Mesenteric fat pad (tissue), 1 donor: ENCODE measurements at regions not wholly inside any gene's neighbourhood (a gene's known extent, or its start where the extent isn't known, plus 50 kb on each side); places are given as distances from the start of the nearest gene placed in this dataset.
A peak's percentile ranks its signal among the peaks of the same experiment; 100 is the strongest.

Experiments used
- DNase-seq: peaks from one replicate; pipeline ENCODE4 v3.0.0-alpha.2; 2020; ENCODE audit warnings: low spot score
- donor health status: DM: yes; HTN: yes; CAD: no.

DNA sequence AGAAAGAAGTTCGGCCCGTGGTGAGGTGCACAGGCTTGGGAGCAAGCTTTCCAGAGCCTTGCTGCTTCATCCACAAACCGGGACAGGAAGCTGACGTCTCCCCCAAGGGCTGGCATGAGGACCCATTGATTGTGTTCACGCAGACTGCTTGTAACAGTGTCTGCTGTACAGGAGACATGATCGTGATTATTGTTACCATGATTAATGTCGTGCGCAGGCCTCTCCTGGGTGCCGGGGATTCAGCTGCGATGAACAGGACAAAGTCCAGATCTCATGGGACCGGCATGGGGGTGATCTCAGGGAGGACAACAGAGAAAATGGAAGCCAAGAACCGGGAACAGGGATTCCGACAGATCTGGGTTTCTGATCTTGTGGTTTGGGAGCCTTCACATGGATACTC is 219.9 kb downstream of the BRD1 start:
- DNase-seq: no peak

GRCh38 chr22:49606562-49607290 is 220.9 kb downstream of the BRD1 start:
- DNase-seq: peak; percentile 57

DNA sequence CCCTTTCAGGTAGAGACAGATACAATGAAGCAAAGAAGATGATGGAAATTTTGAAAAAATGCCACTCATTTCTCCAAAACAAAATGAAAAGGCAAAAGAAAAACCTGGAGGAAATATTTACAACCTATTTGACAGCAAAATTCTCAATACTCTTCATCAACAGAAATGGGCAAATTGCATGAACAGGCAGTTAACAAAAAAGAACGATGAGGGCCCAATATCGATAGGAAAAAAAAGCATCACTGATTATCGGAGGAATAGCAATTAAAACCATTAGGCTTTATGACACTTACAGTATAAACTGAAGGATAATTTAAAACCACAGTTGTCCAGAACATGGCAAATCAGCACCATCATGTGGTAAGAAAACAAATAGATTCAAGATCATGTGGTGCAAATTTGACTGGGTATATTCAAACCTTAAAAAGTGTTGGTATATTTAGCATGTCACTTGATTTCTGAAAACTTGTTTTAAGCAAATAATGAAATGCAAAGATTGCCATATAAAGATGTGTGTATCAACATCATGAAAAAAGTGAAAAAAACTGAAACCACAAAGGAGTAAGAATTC is 222.9 kb downstream of the BRD1 start:
- no peak for DNase-seq

DNA sequence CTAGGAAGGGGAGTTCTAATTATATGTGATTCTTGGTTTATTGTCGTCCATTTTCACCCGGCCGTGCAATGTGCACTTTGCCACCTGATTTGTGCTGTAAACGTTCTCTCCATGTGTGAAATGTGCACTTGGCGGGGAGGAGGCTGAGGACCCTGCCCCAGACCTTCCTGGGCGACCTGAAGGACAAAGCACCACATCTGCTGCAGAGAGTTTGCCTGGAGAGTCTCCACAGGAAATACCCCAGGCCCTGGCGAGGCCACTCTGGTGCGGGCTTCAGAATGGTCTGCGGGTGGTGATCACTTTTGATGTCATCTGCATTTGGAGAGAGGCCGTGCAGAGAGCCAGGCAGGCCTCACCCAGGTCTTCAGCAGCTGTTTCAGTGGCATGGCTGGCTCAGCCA is 224.7 kb downstream of the BRD1 start:
- DNase-seq: peak; percentile 80

- peak; percentile 60 for DNase-seq
Measured at GRCh38 chr22:49602481-49602880, 225.2 kb downstream of the BRD1 start.

- peak; percentile 76 for DNase-seq
Measured at GRCh38 chr22:49601614-49602321, 225.9 kb downstream of the BRD1 start.

GRCh38 chr22:49600891-49601431 is 226.7 kb downstream of the BRD1 start:
- DNase-seq: peak; percentile 82

DNA sequence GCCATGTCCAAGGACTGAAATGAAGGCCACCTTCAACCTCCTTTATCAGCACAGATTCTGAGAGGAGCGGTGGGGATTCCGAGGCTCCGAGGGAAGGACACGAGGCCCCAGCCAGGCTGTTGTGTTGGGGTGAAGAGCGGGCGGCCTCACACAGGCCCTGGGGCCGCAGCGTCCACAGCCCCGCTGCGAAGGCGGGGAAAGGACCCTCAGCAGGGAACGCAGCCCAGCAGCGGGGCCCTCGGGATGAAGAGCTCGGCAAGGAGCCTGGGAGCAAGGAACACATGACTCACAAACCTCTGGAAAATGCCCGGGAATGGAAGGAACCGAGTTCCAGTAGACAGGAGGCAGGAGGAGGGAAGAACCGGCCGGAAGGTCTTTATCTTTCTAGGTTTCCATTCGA is 227.2 kb downstream of the BRD1 start:
- DNase-seq: peak; percentile 68

DNA sequence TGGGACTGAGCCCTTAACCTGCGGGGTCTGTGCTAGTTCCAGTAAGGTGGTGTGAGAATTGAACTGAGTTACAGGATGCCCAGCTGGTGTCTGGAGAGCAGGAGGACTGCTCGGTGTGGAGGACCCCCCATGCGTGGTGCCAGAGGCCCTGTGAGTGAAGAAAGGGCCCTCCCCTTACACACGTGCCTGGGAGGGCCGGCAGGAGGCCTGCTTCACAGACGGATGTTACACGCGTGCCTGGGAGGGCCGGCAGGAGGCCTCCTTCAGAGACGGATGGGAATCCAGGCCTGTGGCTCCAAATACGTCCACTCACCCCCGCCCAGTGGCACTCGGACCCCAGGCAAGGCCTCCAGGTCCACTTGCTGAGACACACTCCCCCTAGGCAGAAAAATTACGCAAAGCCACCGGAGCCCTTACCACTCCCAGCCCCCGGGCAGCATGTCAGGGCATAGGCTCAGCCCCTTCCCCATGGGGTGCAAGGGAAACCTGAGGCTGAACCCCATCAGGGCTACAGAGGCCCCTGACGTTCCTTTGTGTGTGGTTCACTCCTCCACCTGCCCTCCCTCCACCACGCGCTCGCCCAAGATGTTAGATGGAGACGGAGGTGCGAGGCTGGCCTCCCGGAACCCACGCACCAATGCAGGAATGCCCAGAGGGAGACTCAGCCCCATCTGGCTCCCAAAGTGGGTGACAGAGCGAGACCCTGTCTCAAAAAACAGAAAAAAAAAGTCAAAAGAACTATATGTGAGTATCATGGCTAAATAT is 227.8 kb downstream of the BRD1 start:
- peak; percentile 82 for DNase-seq

- peak; percentile 43 for DNase-seq
Measured at GRCh38 chr22:49599039-49599438, 228.6 kb downstream of the BRD1 start.

GRCh38 chr22:49598338-49598737 is 229.3 kb downstream of the BRD1 start:
- peak; percentile 72 for DNase-seq

- DNase-seq: no peak
Measured at GRCh38 chr22:49597428-49598039, 230.1 kb downstream of the BRD1 start.

DNA sequence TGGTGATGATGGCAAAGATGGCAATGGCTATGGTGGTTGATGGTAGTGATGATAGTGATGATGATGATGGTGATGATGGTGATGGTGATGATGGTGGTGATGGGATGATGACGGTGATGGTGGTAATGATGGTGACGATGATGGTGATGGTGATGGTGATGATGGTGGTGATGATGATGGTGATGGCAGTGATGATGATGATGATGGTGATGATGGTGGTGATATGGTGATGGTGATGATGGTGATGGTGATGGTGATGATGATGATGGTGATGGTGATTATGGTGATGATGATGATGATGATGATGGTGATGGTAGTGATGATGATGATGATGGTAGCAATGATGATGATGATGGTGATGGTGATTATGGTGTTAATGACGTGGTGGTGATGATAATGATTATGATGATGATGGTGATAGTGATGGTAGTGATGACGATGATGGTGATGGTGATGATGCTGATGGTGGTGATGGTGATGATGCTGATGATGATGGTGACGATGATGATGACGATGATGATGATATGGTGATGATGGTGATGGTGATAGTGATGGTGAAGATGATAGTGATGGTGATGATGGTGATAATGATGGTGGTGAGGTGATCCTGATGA is 232.1 kb downstream of the BRD1 start:
- DNase-seq: no peak

DNA sequence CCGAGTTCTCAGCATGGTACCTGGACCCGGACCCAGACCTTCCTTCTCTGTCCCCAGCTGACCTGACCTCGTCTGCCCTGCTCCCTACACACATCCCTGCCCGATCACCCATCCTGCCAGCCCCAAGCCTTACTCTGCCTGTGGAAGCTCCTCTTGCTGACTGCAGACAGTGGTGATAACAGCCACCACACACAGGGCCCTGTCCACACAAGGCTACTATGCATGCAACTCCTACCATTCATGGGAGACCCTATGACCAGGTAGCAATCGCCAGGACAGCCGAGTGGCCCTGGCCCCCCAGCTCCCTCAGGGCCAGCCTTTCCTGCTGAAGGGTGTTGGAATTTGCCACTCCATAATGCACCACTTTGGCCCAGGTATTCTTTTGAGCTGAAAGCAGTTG is 233.6 kb downstream of the BRD1 start:
- DNase-seq: peak; percentile 65

GRCh38 chr22:49593509-49593908 is 234.2 kb downstream of the BRD1 start:
- DNase-seq: peak; percentile 60

DNA sequence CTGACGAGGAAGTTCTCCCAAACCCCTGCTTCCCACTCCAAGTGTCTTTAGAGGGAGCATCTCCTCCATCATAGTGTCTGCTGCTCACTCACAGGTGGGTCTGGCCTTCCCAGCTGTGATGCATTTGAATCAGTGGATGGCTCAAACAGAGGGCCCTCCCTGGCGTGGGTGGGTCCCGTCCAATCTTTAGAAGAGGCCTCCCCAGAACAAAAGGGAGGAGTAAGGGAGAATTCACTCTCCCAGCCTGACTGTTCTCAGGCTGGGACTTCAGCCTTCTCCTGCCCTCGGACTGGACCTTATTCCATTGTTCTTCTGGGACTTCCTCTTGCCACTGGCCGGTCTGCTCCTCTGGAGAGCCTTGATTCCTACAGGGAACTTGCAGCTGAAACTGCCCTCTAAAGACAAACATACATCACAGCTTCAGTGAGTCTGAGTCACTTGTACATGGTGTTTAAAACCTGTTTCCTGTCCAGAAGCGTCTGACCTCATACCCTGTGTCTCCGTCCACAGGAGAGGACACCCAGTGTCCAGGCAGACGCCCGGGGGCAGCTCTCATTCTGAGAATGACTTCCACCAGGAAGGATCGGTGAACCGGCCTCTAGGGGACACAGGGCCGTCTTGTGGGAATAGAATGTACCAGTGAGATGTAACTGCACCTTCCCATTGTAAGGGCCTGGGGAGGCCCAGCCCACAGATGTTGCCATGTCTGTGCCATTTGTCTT is 234.7 kb downstream of the BRD1 start:
- peak; percentile 76 for DNase-seq

DNA sequence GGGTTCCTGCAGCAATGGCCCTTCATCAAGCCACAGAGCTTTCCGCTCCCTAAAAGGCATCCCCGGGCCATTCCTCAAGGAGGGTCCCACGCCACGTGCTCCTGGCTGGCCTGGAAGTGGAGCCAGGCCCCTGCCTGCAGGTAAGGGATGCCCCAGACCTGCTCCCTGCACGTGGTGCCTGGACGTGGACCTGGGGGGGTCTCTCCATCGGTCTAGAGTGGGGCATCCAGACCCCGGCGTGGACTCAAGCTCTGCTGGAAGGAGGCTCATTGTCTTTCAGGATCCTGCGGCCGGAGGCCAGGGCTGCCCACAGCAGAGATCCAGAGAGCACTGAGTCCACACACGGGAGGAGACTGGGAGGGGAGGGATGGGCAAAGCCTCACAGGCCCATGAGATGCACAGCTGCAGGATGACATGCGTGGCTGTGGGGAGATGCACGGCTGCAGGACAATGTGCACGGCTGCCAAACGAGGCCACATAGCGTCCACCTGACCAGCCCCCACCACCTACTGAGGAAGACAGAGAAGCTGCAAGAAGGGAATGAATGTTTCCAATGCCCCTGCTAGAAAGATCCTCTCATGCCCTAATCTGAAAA is 236.7 kb downstream of the BRD1 start:
- peak; percentile 67 for DNase-seq

DNA sequence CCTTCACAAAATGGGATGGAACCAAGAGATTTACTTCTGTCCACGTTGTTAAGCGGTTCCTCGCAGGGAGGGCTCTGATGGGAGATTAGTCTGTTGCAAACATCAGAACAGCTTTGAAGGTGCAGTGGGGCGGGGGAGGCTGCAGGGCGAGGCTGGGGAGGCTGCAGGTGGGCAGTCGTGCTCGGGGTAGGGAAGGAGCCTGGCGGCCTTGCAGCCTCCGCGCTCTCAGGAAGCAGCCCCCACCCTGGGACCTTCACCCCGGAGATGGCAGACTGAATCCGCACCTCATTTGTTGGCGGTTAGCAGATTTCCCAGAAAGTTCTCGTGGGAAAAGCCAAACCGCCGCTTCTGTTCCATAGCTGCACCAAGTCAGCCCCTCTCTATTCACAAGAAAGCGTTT is 237.3 kb downstream of the BRD1 start:
- peak; percentile 79 for DNase-seq

DNA sequence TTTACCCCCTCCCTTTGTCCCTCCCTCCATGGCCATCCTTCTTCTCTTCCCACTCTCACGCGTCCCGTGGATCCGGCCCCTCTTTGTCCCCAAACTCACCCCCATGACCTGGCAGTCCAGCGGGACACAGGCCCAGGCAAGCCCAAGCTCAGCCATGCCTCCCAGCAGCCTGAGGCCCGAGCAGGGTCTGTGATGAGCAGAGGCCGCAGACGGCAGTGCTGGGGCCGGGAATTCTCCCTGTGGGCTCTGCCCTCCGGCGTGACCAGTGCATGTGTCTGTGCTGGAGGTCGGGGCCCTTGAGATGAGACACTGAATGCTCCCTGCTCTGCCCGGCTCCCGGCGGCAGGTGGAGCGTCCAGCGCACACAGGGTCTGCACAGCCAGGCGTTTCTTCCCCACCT is 237.9 kb downstream of the BRD1 start:
- peak; percentile 77 for DNase-seq

GRCh38 chr22:49589301-49589700 is 238.4 kb downstream of the BRD1 start:
- DNase-seq: peak; percentile 77
